Mucosa of rectum (tissue), 2 donors: ENCODE measurements at regions not wholly inside any gene's neighbourhood (a gene's known extent, or its start where the extent isn't known, plus 50 kb on each side); places are given as distances from the start of the nearest gene placed in this dataset.

ENCODE experiments used
- H3K27ac ChIP-seq, 2 donors: one replicate each; pipeline ENCODE4 v1.7.0; 2013; ENCODE audit warnings: inconsistent platforms in 2 of 2, low read depth in 2 of 2, low read length in 2 of 2
- H3K27me3 ChIP-seq, 2 donors: one replicate each; pipeline ENCODE4 v1.7.0; 2013; ENCODE audit warnings: low read length in 2 of 2; ENCODE audit not compliant: control insufficient read depth in 2 of 2, insufficient read depth in 2 of 2
- H3K36me3 ChIP-seq, 2 donors: one replicate each; pipeline ENCODE4 v1.7.0; 2013; ENCODE audit warnings: low read length in 2 of 2; ENCODE audit not compliant: control insufficient read depth in 2 of 2, insufficient read depth in 2 of 2
- H3K4me1 ChIP-seq, 2 donors: one replicate each; pipeline ENCODE4 v1.7.0; 2013; ENCODE audit warnings: low read length in 2 of 2, mild to moderate bottlenecking in 1 of 2; ENCODE audit not compliant: control insufficient read depth in 2 of 2, insufficient read depth in 2 of 2
- H3K4me3 ChIP-seq, 2 donors: one replicate each; pipeline ENCODE4 v1.7.0; 2013; ENCODE audit warnings: low read length in 2 of 2
- H3K9ac ChIP-seq, 2 donors: one replicate each; pipeline ENCODE4 v1.7.0; 2013; ENCODE audit warnings: low read length in 2 of 2, low read depth in 1 of 2, mild to moderate bottlenecking in 1 of 2
- H3K9me3 ChIP-seq, 2 donors: one replicate each; pipeline ENCODE4 v1.7.0; 2013; ENCODE audit warnings: low read length in 2 of 2; ENCODE audit not compliant: control insufficient read depth in 2 of 2
- donor health status: healthy.
- donor health status: Normal muscosa, but diverticular disease.

GRCh38 chr1:87852410-87853161 lies 523.9 kb downstream of the LMO4 start:
- H3K36me3 ChIP-seq = no peaks in the 10 kb centered on the region
- H3K4me1 ChIP-seq = no peaks in the 10 kb centered on the region
- H3K27ac ChIP-seq = no peak overlapping the region
- no peak overlapping the region for H3K4me3 ChIP-seq
- H3K9ac ChIP-seq = no peak overlapping the region
- H3K9me3 ChIP-seq = no peaks in the 10 kb centered on the region
- no peaks in the 10 kb centered on the region for H3K27me3 ChIP-seq

GRCh38 chr1:87853576-87854351 lies 525.1 kb downstream of the LMO4 start:
- Histone ChIP-seq H3K4me3 (no peak overlapping the region), H3K4me1 (no peaks in the 10 kb centered on the region), H3K9ac (no peak overlapping the region), H3K27me3 (no peaks in the 10 kb centered on the region), H3K27ac (no peak overlapping the region), H3K9me3 (no peaks in the 10 kb centered on the region), H3K36me3 (no peaks in the 10 kb centered on the region)

DNA sequence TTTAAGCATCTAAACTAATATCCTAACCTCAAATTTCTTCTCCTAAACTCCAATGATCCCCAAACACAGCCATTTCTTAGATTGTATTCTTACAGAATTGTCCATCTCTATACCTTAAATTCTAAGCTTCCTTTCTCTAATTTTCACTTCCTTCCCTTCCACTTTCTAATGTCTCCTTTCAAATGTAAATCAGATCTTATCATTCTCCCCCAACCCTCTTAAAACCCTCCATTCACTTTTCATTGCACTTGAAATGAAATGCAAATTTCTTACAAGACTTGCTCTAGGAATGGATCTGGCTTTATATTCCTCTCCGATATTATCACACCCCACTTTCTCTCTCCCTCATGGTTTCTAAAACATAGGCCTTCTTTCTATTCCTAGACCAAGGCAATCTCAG lies 534.6 kb downstream of the LMO4 start:
- Histone ChIP-seq H3K9ac (no peak overlapping the region), H3K27ac (no peak overlapping the region), H3K4me3 (no peak overlapping the region), H3K4me1 (no peaks in the 10 kb centered on the region), H3K27me3 (no peaks in the 10 kb centered on the region), H3K9me3 (no peaks in the 10 kb centered on the region), H3K36me3 (no peaks in the 10 kb centered on the region)

- no peak overlapping the region for H3K27ac ChIP-seq
Measured at GRCh38 chr1:87864676-87865075, 536.0 kb downstream of the LMO4 start.

GRCh38 chr1:87866416-87866815 lies 537.7 kb downstream of the LMO4 start:
- H3K9me3 ChIP-seq = no peaks in the 10 kb centered on the region
- H3K36me3 ChIP-seq = no peaks in the 10 kb centered on the region
- no peak overlapping the region for H3K4me3 ChIP-seq
- H3K27me3 ChIP-seq = no peaks in the 10 kb centered on the region
- H3K9ac ChIP-seq = no peak overlapping the region
- H3K4me1 ChIP-seq = no peaks in the 10 kb centered on the region
- H3K27ac ChIP-seq = no peak overlapping the region

More at GRCh38 chr1:87864676-87865075, 536.0 kb downstream of the LMO4 start:
- Histone ChIP-seq H3K27me3 (no peaks in the 10 kb centered on the region), H3K4me1 (no peaks in the 10 kb centered on the region), H3K9ac (no peak overlapping the region), H3K4me3 (no peak overlapping the region), H3K36me3 (no peaks in the 10 kb centered on the region), H3K9me3 (no peaks in the 10 kb centered on the region)

DNA sequence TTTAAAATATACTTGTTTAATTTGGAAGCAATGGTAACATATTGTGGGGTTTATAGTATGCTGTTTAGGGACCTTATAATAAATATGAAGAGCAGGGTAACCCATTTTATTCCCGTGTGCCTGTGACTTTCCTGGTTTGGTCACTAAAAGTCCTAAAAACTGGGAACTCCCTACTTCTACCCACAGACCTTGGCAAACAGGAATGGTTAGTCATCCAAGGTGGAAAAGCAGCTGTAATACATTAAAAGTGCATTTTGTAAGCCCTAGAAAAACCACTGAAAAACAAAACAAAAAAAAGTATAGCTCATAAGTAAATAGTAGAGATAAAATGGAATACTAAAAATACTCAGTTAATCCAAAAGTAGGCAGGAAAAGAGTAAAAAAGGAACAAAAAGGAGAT lies 538.9 kb downstream of the LMO4 start:
- no peaks in the 10 kb centered on the region for H3K4me1 ChIP-seq
- no peak overlapping the region for H3K27ac ChIP-seq
- H3K9me3 ChIP-seq = no peaks in the 10 kb centered on the region
- H3K9ac ChIP-seq = no peak overlapping the region
- no peaks in the 10 kb centered on the region for H3K27me3 ChIP-seq
- H3K4me3 ChIP-seq = no peak overlapping the region
- H3K36me3 ChIP-seq = no peaks in the 10 kb centered on the region

DNA sequence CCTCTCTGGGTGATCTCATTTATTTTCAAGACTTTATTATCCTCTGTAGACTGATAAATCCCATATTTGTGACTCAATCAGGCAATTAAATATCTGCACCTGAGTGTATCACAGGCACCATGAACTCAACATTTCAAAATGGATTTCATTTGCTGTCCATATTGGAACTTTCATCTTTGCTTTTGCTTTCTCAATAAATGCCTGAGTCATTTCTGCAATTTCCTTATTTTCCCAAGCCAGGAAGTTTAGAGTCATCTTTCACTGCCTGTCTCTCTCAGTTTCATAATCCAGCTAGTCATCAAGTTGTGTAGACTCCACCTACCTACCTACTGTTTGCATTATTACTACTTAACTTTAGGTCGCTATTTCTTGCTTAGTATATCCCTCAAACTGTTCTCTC lies 540.9 kb downstream of the LMO4 start:
- Histone ChIP-seq H3K36me3 (no peaks in the 10 kb centered on the region), H3K27me3 (no peaks in the 10 kb centered on the region), H3K9me3 (no peaks in the 10 kb centered on the region), H3K4me3 (no peak overlapping the region), H3K4me1 (no peaks in the 10 kb centered on the region), H3K27ac (peak overlapping the region in 1 of 2 donors; percentile 21), H3K9ac (no peak overlapping the region)

DNA sequence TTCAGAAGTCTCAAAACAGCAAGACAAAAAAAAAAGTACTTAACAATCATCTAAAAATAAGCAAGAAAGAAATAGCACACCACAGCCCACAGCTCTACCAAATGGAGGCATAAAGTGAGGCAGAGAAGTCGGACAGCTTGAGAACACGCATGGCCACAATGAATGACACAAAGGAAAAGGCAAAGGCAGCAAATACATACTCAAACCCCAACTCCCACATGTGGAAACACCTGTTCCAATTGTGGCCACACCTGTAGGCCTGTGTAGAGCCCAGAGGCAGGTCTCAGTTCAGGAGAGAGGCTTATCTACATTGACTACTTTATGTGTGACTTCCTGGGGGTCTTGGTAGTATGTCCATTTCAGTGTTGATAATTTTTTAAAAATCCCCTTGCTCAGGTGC lies 543.5 kb downstream of the LMO4 start:
- no peak overlapping the region for H3K9ac ChIP-seq
- H3K4me3 ChIP-seq = no peak overlapping the region
- no peak overlapping the region for H3K27ac ChIP-seq
- H3K27me3 ChIP-seq = no peaks in the 10 kb centered on the region
- H3K36me3 ChIP-seq = no peaks in the 10 kb centered on the region
- no peaks in the 10 kb centered on the region for H3K9me3 ChIP-seq
- no peaks in the 10 kb centered on the region for H3K4me1 ChIP-seq

GRCh38 chr1:87872692-87873091 lies 544.0 kb downstream of the LMO4 start:
- Histone ChIP-seq H3K4me1 (no peaks in the 10 kb centered on the region), H3K36me3 (no peaks in the 10 kb centered on the region), H3K27me3 (no peaks in the 10 kb centered on the region), H3K9ac (no peak overlapping the region), H3K4me3 (no peak overlapping the region), H3K27ac (no peak overlapping the region), H3K9me3 (no peaks in the 10 kb centered on the region)

DNA sequence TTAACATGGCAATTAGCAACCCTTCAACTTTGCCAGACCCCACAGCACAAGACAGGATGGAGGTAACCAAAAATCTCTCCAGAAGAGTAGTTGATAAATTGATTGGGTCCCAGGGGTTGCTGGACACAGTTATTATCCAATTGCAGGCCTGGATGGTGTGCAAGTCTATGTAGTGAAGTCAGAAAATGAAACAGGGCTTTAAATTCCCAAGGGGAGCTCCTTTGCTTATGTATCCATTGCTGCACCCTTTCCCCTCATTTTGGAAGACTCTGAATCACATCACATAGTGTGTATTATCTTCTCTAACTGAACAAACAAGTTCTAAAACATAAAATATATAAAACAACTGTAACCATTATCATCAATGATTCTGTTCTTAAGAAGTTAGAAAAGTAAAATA lies 550.2 kb downstream of the LMO4 start:
- Histone ChIP-seq H3K36me3 (no peaks in the 10 kb centered on the region), H3K9ac (no peak overlapping the region), H3K27me3 (no peaks in the 10 kb centered on the region), H3K27ac (no peak overlapping the region), H3K4me1 (no peaks in the 10 kb centered on the region), H3K4me3 (no peak overlapping the region), H3K9me3 (no peaks in the 10 kb centered on the region)
